Thoracic aorta (tissue), 2 donors: ENCODE measurements at regions not wholly inside any gene's neighbourhood (a gene's known extent, or its start where the extent isn't known, plus 50 kb on each side); places are given as distances from the start of the nearest gene placed in this dataset.

ENCODE experiments used
- ATAC-seq: fragments of 150-250 bp; one replicate; pipeline ENCODE4 v1.8.0; 2017; ENCODE audit warnings: low read depth; ENCODE audit not compliant: insufficient number of reproducible peaks, low FRiP score
- DNase-seq: peaks from one replicate; pipeline ENCODE4 v3.0.0-alpha.2; 2020; ENCODE audit warnings: low spot score
- H3K27ac ChIP-seq, 2 donors: fragments of 200-600 bp; sonication (generic); 1 replicate in 1 of 2; 2 replicates in 1 of 2; pipeline ENCODE4 v1.5.1; 2016; ENCODE audit warnings: mild to moderate bottlenecking in 2 of 2, moderate library complexity in 2 of 2
- H3K27me3 ChIP-seq: fragments of 200-600 bp; sonication (generic); replicated peaks from 2 replicates; pipeline ENCODE4 v1.6.0; 2016; ENCODE audit warnings: mild to moderate bottlenecking; ENCODE audit not compliant: insufficient read depth
- H3K36me3 ChIP-seq: fragments of 200-600 bp; sonication (generic); one replicate; pipeline ENCODE4 v1.5.1; 2016
- H3K4me1 ChIP-seq, 2 donors: fragments of 200-600 bp; sonication (generic); 1 replicate in 1 of 2; 2 replicates in 1 of 2; pipeline versions ENCODE4 v1.5.1 to v1.6.0; 2016; ENCODE audit warnings: low read depth in 2 of 2, mild to moderate bottlenecking in 1 of 2; ENCODE audit not compliant: control insufficient read depth in 1 of 2
- H3K4me3 ChIP-seq: fragments of 200-600 bp; sonication (generic); 2 replicates; pipeline ENCODE4 v1.5.1; 2016; ENCODE audit warnings: mild to moderate bottlenecking
- H3K9me3 ChIP-seq: fragments of 200-600 bp; sonication (generic); 2 replicates; pipeline ENCODE4 v1.5.1; 2016
- CTCF ChIP-seq: fragments of 200-600 bp; sonication (generic); IDR thresholded peaks from one replicate; pipeline ENCODE4 v1.5.1; 2019; ENCODE audit warnings: antibody characterized with exemption

- no peak for ATAC-seq
- TF ChIP-seq CTCF = no peak
- H3K27ac ChIP-seq = no peak overlapping the region
Observed at GRCh38 chr3:86865506-86865905, 125.4 kb downstream of the VGLL3 start.

GRCh38 chr3:86856711-86857110 is 134.2 kb downstream of the VGLL3 start:
- no peaks in the 10 kb centered on the region for H3K9me3 ChIP-seq
- DNase-seq = no peak
- no peaks in the 10 kb centered on the region for H3K4me1 ChIP-seq
- H3K4me3 ChIP-seq = no peak overlapping the region
- no peaks in the 10 kb centered on the region for H3K36me3 ChIP-seq
- no peak for TF ChIP-seq CTCF
- H3K27ac ChIP-seq = no peak overlapping the region
- ATAC-seq = no peak
- H3K27me3 ChIP-seq = no peaks in the 10 kb centered on the region

More at GRCh38 chr3:86865506-86865905, 125.4 kb downstream of the VGLL3 start:
- Histone ChIP-seq H3K36me3 (no peaks in the 10 kb centered on the region), H3K4me3 (no peak overlapping the region), H3K9me3 (no peaks in the 10 kb centered on the region), H3K4me1 (no peaks in the 10 kb centered on the region), H3K27me3 (no peaks in the 10 kb centered on the region)
- DNase-seq = no peak

DNA sequence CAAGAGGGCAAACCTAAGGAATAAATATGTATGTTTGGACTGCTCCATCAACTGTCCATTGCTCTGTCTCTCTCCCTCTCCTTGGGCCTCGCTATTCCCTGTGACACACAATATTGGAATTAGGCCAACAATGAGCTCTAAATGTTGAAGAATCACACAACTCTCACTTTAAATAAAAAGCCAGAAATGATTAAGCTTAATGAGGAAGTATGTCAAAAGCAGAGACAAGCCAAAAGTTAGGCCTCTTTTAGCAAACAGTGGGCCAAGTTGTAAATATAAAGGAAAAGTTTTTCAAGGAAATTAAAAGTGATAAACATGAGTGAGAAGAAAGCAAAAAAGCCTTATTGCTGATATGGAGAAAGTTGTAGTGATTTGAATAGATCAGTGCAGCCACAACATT is 141.0 kb downstream of the VGLL3 start:
- TF ChIP-seq CTCF = no peak
- H3K36me3 ChIP-seq = no peaks in the 10 kb centered on the region
- no peaks in the 10 kb centered on the region for H3K9me3 ChIP-seq
- no peak overlapping the region for H3K4me3 ChIP-seq
- no peak overlapping the region for H3K27ac ChIP-seq
- DNase-seq (no peak), ATAC-seq (no peak)
- no peaks in the 10 kb centered on the region for H3K27me3 ChIP-seq
- no peaks in the 10 kb centered on the region for H3K4me1 ChIP-seq

DNA sequence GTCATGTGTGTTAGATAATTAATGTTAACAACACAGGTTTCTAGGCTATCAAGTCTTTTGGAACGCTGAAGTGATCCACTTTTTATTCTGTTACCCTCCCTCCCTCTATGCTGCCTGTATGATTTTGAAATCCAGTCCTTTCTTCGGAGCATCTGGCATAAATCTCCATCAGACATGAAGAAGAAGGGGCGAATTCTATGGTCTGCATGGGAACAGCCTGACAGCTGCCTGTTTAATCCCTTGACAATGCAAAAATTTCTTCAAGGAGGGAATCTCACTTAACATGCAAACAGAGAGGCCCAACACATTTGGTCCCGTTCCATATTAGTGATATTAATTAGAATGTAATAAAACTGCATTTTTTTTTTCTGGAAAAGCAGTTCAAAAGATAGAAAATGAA is 145.2 kb downstream of the VGLL3 start:
- no peaks in the 10 kb centered on the region for H3K27me3 ChIP-seq
- H3K4me3 ChIP-seq = no peak overlapping the region
- H3K36me3 ChIP-seq = no peaks in the 10 kb centered on the region
- H3K4me1 ChIP-seq = no peaks in the 10 kb centered on the region
- H3K9me3 ChIP-seq = no peaks in the 10 kb centered on the region
- no peak overlapping the region for H3K27ac ChIP-seq
- DNase-seq (no peak), ATAC-seq (no peak)
- no peak for TF ChIP-seq CTCF

DNA sequence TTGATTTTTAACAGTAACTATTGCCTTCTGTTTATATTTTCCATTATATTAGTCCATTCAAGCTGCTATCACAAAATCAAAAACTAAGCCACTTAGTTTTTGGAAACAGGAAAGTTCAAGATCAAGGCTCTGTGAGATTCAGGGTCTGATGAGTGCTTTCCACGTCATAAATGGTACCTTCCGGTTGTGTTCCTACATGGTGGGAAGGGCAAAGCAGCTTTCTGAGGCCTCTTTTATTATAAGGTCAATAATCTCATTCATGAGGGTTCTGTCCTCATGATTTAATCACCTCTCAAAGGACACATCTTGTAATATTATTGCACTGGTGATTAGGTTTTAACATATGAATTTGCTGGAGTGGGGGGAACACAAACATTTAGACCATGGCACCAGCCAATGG is 152.0 kb downstream of the VGLL3 start:
- no peak overlapping the region for H3K27ac ChIP-seq

More for the DNA sequence above, 152.0 kb downstream of the VGLL3 start:
- Histone ChIP-seq H3K9me3 (no peaks in the 10 kb centered on the region), H3K4me1 (no peaks in the 10 kb centered on the region), H3K4me3 (no peak overlapping the region), H3K36me3 (no peaks in the 10 kb centered on the region), H3K27me3 (no peaks in the 10 kb centered on the region)
- no peak for TF ChIP-seq CTCF
- ATAC-seq = no peak
- DNase-seq = no peak
